ENCODE measurements at regions not wholly inside any gene's neighbourhood (a gene's known extent, or its start where the extent isn't known, plus 50 kb on each side); places are given as distances from the start of the nearest gene placed in this dataset.

DNA sequence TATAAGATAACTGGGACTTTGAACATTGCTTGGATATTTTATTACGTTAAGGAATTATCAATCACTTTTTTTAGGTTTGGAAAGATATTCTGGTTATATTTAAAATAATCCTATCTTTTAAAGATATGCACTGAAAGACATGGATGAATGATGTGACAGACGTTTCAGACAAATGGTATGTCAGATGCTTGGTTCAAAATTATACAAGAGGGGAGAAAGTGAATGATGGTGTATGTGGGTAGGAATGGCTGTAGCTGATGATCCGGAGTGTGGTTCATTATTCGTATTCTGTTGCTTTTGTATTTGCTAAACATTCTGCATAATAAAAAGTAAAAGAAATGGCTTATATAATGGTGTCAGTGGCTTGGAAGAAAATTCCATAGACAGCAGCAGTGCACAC is 51.0 kb upstream of the SNRPB2 start:
- in situ Hi-C loops (cut with MboI; ENCODE audit: low pct_unique_long_range_greater_than_20kb, low sequenced_read_pairs): no loop called here
- no peak for DNase-seq

DNA sequence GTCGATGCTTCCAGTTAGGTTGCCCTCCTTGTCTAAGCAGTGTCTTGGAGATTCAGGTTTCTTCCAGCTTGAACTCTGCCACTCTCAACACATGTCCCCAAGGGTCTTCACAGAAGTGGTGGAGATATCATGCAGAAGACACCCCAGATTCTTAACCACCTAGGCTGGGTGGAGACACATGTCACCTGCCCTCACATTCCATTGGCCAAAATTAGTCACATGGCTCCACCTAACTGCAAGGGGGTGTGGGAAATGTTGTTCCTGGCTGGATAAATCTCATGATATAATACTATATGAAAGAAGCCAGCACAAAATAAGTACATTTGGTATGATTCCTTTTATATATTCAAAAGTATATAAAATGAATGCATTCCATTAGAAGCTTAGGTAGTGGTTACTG is 52.9 kb upstream of the SNRPB2 start:
- no peak for DNase-seq
- in situ Hi-C loops (cut with MboI; ENCODE audit: low pct_unique_long_range_greater_than_20kb, low sequenced_read_pairs): no loop called here

DNA sequence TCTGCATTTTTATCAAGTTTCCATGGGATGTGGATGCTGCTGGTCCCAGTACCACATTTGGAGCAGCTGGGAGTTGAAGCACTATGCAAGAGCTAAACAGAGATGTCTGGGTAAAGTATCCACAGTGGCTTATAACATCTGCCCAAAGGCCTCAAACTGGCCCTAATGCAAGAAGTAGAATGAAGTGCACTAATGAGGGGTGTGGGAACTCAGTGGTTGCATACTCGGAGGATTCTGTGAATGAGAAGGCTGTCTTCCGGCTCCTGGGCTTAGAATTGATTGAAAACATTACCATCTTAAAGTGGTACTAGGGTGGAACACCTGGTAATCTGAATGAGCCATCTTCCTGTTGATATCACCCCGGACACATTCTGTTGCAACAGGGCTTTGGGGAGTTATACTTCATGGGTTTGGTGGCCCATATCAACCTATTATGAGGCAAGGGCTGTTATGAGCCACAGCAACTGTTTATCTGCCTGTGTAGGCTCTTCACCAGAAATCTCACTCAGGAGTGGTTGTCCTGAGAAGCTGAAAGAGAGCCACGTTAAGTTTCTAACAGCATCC is 54.7 kb upstream of the SNRPB2 start:
- in situ Hi-C loops (cut with MboI; ENCODE audit: low pct_unique_long_range_greater_than_20kb, low sequenced_read_pairs): no loop called here
- no peak for DNase-seq

DNA sequence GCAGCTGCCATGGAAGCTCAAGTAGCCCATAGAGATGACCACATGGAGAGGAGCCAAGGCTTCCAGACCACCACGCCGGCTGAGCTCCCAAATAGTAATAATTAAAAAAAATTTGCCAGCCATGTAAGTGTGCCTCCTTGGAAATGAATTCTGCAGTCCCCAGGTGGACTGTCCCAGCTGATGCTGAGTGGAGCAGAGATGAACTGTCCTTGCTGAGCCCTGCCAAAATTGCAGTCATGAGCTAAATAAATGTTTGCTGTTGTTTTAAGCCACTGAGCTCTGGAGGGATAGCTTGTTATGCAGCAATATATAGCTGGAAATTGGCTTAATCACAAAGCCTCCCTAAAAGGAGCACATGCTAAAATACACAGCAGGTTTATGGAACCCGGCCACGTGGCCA is 55.6 kb upstream of the SNRPB2 start:
- in situ Hi-C loops (cut with MboI; ENCODE audit: low pct_unique_long_range_greater_than_20kb, low sequenced_read_pairs): no loop called here
- no peak for DNase-seq

DNA sequence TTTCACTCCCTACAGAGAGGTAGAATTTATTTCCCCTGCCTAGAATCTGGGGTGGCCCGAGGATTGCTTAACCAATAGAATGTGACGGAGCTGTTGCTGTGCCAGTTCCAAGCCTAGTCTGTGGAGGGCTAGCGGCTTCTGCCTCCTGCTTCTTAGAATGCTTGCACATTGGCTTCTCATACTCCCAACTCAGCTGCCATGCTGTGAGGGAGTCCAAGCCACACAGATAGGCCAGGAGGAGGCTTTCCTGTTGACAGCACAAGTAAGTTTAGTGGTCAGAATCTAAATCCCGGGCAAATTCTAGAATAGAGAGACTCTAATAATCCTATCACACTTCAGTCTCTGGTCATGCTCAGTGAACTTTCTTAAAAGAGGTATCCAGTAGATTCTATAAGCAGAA is 57.5 kb upstream of the SNRPB2 start:
- DNase-seq: no peak
- in situ Hi-C loops (cut with MboI; ENCODE audit: low pct_unique_long_range_greater_than_20kb, low sequenced_read_pairs): no loop called here

DNA sequence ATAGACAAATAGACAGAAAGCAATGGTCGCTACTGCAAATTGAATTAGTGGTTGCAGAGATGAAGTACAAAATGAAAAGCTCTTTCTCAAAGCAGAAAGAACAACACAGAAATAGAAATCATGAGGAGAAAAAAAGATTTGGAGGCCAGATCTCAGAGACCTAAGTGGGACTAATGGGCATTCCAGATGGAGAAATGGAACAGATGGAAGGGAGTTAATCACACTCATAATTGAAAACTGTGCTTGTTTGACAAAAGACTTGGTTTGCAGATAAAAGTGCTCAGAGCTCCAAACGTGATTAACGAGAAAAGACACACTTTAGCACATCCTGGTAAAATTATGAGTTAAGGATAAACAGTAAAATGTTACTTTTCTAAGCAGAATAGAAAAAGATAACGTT is 58.1 kb upstream of the SNRPB2 start:
- no peak for DNase-seq
- in situ Hi-C loops (cut with MboI; ENCODE audit: low pct_unique_long_range_greater_than_20kb, low sequenced_read_pairs): no loop called here

DNA sequence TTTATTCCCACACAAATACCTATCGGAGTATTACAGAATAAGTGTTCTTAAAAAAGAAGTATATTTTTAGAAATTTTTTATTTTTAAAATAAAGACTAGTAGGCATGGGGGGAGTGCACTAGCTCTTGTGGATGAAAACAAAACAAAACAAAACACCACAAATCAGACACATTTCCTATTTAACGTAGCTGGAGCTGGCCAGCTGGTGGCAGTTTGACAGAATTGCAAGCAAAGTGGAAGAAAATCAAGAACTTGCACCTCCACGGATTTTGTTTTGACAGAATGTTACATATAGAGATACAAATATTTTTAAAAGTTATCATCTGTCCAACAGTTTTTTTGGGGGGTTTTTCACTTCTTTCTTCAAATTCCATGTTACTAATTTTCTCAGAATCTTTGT is 63.6 kb upstream of the SNRPB2 start:
- in situ Hi-C loops (cut with MboI; ENCODE audit: low pct_unique_long_range_greater_than_20kb, low sequenced_read_pairs): no loop called here
- DNase-seq: no peak

DNA sequence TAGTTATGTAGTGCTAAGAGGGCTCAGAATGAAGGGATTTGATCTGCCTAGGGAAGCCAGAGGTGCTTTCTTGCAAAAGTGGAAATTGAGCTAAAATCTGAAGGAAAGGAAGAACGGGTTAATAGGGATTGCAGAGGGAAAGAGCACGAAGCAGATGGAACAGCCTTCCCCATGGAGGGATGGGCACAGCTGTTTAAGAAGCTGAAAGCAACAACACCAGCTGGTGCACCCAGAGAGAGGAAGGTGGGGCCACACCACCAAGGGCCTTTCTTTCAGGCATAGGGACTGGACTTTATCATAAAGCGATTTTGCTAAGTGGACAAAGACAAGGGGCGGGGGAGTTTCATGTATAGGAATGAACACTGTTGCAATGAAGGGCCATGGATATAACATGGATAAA is 65.8 kb upstream of the SNRPB2 start:
- no peak for DNase-seq
- in situ Hi-C loops (cut with MboI; ENCODE audit: low pct_unique_long_range_greater_than_20kb, low sequenced_read_pairs): no loop called here

DNA sequence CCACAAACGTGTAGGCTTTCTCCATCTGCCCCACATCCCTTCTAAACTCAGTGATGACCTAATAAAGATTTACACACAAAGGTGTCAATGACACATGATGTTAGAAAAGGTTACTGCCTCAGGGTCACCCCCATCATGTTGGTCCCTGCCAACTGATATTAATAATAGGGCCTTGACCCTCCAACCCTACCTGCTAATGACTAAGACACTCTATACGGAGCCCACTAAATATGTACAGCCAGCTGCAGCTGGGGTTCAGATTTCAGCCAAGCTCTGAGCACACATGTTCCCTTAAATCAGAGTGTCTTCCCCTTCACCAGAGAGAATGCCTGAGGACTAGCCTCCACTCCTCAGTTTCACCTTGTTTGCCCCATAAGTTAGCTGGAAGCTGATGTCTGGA is 67.4 kb upstream of the SNRPB2 start:
- in situ Hi-C loops (cut with MboI; ENCODE audit: low pct_unique_long_range_greater_than_20kb, low sequenced_read_pairs): no loop called here
- DNase-seq: no peak

DNA sequence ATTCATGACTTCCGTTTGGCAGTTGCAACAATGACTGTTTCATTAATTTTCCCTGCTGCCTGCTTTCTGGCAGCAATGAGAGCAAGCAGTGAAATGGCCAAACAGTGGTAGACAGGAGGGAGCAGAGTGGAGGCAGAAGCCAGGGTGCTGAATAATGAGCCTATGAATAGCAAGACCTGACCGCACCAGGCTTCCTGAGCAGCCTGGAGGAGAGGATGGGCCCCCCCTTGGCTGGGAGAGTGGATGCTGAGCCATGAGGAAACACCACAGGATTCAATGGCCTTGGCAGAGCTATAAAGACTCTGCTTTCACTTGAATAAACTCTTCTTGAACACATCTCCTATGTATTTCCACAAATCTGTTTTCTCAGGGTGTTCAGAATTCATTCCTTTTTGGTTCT is 68.1 kb upstream of the SNRPB2 start:
- in situ Hi-C loops (cut with MboI; ENCODE audit: low pct_unique_long_range_greater_than_20kb, low sequenced_read_pairs): no loop called here
- no peak for DNase-seq

DNA sequence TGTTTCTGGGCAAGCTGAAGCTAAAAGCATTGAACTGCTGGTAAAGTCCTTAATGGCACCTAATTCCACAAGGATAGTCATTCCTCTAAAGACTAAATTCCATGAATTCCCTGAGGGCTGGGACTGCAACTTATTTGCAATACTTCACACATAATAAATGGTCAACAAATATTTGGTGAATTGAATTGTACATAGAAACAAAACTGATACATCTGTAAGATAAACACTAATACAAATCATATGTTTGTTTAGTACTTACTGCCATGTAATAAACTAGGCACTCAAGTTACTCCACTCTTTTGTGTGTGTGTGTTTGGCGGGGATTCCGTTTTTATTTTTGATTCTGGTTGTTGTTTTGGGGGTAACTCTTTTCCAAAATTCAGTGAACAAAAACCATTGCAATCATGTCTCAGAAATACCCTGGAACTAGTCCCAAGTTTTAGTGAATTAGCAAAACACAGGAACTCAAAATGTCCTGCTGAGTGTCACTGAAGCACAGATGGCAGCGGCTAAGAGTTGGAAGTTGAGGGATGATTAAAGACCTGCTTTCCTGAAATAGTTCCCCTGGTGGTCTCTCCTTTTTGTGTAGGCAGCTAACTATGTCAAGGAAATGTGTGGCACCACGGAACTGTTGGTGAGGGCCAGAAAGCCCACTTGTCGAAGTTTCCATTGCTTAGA is 74.8 kb upstream of the SNRPB2 start:
- DNase-seq: no peak
- in situ Hi-C loops (cut with MboI; ENCODE audit: low pct_unique_long_range_greater_than_20kb, low sequenced_read_pairs): no loop called here

DNA sequence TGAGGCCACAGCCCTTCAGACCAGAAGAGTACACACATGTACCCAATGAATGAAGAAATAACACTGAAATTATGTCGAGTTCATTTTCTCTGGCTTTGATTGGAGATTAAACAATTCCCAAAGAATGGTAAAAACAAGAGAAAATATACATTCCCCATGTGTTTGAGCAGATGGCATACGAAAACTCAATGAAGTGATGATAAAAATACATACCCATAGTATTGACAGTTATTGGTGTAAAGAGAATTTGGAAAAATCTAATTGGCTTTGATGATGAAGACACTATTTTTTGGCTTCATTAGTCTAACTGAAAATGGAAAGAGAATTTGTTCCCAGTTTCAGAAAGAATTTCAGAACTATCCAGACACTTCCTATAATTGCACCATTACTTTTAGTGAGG is 76.6 kb upstream of the SNRPB2 start:
- no peak for DNase-seq
- in situ Hi-C loops (cut with MboI; ENCODE audit: low pct_unique_long_range_greater_than_20kb, low sequenced_read_pairs): no loop called here

DNA sequence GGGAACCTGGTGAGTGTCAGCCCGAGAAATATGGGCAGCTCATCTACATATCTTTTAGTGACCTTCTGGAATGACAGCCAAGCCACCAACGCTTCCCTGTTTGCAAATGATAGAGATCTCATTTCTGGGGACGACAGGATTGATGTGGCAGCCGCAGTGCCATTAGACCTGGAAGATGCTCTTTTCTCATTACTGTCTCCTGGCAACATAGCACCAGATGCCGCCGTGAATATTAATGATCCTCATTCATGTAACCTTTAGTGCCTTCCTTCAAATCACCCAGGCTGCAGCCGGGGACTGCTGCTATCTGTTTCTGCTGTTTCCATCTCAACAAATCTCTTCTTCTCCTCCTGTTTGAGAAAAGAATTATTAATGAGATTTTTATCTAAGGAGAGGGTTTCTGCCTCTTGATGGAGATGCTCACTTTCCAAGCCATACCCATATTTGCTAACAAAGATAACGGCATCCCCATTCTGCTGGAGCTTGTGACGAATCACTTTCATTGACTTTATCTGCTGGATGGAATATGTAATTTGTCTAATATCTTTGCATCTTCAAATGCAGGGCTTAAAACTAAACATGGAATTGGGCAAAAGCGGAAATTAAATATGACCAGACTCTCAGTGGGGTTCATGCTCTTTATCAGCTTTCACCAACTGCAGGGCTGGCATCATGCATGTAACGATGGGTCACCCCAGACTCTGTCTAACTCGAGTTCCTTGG is 74.8 kb upstream of the KIF16B start:
- in situ Hi-C loops (cut with MboI; ENCODE audit: low pct_unique_long_range_greater_than_20kb, low sequenced_read_pairs): no loop called here
- DNase-seq: no peak

DNA sequence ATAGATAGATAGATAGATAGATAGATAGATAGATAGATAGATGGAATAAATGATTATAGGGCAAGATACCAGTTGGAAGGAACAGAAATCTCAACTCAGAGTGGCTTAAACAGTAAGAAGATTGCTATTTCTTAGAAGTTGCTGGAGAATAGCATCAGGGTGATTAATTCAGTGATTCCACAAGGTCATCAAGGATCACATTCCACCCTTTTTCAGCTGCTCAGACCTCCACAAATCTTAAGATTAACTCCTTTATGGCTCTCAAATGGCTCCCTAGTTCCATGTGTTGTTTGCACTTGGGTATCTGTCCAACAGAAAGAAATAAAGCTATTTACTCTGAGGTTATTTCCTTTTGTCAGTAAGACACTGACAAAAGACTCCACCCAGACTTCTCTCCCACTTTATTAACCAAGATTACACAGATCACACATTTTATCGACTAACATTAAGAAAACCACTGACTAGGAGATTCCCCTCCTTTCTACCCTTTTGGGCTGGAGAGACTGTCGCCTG is 68.3 kb upstream of the KIF16B start:
- no peak for DNase-seq
- in situ Hi-C loops (cut with MboI; ENCODE audit: low pct_unique_long_range_greater_than_20kb, low sequenced_read_pairs): no loop called here

DNA sequence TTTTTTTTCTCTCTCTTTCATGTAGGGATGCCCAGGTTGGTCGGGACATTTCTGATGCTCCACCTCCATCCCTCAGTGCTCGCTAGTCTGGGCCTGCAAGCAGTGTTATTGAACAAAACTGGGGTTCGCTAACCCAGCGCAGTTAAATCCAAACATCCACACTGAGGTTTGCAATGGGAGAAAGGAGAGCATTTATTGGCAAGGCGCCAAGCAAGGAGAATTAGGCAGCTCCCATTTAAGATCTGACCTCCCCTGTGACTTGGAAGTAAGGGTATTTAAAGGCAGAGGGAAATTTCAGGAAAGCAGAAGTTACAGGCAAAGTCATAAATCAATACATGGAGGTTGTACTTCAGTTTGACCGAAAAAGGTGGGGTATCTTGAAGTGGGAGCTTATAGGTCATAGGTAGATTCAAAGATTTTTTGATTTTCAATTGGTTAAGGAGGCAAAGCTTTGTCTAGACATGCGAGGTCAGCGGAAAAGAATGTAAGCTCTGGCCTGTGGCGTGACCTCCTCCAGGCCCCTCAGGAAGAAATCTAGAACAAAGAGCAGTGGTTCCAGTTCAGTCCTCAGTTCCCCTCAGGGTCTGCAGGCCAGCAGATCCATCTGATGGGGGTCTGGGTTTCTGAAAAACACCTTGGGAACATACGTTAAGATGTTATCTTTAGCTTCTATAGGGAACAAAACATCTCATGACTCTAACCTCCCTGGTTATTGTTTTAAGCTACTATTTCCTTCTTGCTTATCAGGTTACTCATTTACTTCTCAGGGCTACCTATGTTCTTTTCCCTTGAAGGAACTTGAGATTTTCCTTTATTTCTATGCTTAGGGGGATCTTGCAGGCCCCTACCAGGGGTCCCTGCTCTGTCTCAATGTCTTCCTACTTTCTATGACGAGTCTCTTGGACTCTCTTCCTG is 66.0 kb upstream of the KIF16B start:
- in situ Hi-C loops (cut with MboI; ENCODE audit: low pct_unique_long_range_greater_than_20kb, low sequenced_read_pairs): no loop called here
- peak; percentile 30 for DNase-seq

DNA sequence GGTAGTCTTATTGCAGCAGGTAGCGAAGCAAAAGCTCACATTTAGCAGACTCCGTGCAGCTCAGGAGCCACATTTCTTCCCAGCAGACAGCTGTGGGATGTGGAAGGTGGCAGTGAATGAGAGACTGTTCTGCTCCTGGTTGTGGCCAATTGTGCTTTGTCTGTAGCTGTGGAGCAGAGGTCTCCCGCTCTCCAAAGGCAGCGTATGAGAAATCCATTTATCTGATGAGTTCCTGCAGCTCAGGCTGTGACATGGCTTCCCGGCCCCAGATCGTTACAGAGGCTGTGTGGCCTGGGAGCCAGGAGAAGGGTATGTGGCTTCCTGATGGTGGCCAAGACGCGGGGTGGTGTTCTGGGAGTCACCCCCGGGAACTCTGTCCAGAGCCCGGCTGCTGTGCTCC is 64.5 kb upstream of the KIF16B start:
- DNase-seq: no peak
- in situ Hi-C loops (cut with MboI; ENCODE audit: low pct_unique_long_range_greater_than_20kb, low sequenced_read_pairs): no loop called here

DNA sequence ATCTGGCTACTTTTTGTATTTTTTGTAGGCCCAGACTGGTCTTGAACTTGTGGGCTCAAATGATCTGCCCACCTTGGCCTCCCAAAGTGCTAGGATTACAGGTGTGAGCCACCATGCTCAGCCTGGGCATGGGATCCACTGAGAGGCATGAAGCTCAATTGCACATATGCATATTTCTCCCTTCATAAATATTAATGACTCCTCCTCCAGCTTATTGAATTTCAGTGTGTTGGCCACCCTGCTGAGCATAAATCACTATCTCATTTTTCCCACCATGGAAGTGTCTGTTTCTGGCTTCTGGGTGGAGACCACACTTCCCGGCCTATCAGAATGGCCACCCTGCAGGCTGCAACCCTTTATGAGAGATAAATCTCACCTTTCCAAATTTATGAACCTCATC is 53.6 kb upstream of the KIF16B start:
- in situ Hi-C loops (cut with MboI; ENCODE audit: low pct_unique_long_range_greater_than_20kb, low sequenced_read_pairs): no loop called here
- no peak for DNase-seq

DNA sequence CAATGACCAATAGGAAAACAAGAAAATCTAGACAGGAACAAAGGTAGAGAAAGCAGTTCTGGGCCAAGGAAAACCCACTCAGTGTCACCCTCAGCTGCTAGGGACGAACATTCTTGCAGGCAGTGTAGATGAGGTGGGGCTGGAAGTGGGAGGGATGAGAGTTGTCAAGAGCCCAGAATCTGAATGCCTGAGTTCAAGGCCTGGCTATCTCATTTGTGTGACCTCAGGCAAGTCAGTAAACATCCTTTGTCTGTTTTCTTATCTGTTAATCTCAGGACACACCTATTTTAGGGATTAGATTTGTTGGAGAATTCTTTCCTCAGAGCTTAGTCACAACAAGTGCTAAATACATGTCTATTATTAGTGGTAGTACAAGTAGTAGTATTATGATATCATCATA is 50.9 kb upstream of the KIF16B start:
- no peak for DNase-seq
- in situ Hi-C loops (cut with MboI; ENCODE audit: low pct_unique_long_range_greater_than_20kb, low sequenced_read_pairs): no loop called here
